ENCODE measurements at regions not wholly inside any gene's neighbourhood (a gene's known extent, or its start where the extent isn't known, plus 50 kb on each side); places are given as distances from the start of the nearest gene placed in this dataset.

- no peak for DNase-seq (ENCODE audit: low read depth)
These were observed 51.5 kb upstream of the ARID1B start for GRCh38 chr6:156725712-156726111.

GRCh38 chr6:156720691-156721685 lies 56.2 kb upstream of the ARID1B start:
- no peak for DNase-seq (ENCODE audit: low read depth)

DNA sequence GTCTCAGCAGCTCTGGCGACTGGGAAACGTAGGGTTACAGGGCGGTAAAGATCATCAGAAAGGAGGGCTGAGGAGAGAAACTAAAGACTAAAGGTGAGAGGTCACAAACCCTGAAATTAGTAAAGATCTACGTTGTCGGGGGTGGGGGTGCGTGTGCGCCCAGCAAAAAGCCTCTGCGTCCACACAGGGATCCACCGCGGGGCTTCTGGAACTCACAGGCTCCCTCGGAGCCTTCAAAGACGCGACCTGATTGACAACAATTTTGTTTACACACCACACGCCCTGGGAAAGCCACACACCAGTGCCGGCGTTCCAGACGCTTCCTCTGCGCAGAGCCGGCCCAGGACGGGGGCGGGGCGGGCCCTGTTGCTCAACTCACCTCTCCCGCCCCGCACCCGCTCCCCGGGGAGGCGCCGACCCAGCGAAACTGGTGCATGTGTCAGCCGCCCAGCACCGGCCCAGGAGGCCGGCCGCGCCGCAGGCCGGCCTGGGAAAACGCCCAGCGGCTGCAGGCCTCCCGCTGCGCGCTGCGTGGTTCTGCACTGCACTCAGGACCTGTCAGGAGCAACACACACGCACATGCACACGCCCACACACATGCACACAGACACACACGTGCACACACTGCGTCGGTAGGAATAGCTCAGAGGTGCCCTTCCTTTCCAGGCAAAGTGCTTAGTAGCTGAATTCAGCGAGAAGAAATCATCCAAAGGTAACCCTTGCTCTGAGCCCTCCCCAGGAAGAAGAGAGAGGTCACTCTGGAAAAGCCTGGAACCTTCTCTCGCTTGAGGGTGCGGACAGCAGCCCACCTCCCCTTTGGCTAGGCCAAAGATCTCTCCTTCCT lies 57.2 kb upstream of the ARID1B start:
- DNase-seq (ENCODE audit: low read depth) = peak; percentile 30

- no peak for DNase-seq (ENCODE audit: low read depth)
These were observed 57.8 kb upstream of the ARID1B start for GRCh38 chr6:156719395-156719719.

- DNase-seq (ENCODE audit: low read depth) = no peak
These were observed 58.4 kb upstream of the ARID1B start for GRCh38 chr6:156718647-156719394.

DNA sequence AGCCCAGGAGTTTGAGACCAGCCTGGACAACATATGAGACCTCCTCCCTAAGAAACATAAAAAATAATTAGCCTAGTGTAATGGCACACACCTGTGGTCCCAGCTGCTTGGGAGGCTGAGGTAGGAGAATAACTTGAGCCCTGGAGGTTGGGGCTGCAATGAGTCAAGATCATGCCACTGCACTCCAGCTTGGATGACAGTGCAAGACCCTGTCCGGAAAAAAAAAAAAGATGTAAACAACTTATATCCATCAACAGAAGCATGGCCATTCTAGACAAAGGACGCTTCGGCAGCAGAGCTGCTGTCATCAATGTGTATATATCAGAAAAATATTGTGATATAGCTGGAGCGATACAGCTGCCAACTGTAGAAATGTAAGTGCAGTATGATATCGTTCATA lies 59.6 kb upstream of the ARID1B start:
- DNase-seq (ENCODE audit: low read depth) = no peak

GRCh38 chr6:156715839-156716238 lies 61.3 kb upstream of the ARID1B start:
- no peak for DNase-seq (ENCODE audit: low read depth)

GRCh38 chr6:156713548-156713947 lies 63.6 kb upstream of the ARID1B start:
- no peak for DNase-seq (ENCODE audit: low read depth)

DNA sequence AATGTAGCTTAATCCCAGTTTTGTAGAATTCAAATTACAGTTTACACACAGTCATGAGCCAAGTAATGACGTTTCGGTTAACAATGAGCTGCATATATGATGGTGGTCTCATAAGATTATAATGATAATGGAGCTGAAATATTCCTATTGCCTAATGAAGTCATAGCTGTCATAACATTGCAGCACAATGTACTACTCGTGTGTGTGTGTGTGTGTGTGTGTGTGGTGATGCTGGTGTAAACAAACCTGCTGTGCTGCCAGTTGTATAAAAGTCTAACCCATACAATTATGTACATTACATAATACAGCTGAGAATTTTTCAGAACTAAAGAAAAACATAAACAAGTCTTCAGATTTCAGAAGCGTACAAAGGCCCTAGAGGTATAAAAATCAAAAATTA lies 66.7 kb upstream of the ARID1B start:
- DNase-seq (ENCODE audit: low read depth) = no peak

DNA sequence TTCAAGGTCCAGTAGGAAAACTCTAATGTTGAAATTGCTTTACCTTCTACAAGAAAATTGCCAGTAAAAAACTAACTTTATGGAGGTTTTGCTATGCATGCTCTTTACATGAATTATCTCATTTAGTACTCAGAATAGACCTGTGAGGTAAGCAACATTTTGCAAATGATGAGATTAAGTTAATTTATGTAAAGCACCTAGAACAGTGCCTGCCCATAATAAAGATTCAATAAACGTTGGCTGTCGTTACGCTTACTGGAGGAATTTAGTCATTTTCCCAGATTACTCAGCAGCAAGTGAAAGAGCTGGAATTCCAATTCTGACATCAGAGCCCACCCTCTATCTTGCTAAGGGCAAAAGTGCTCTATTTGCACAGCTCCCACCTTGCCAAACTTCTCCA lies 69.4 kb upstream of the ARID1B start:
- no peak for DNase-seq (ENCODE audit: low read depth)

GRCh38 chr6:156703719-156704118 lies 73.5 kb upstream of the ARID1B start:
- DNase-seq (ENCODE audit: low read depth) = no peak

- DNase-seq (ENCODE audit: low read depth) = no peak
These were observed 75.2 kb upstream of the ARID1B start for GRCh38 chr6:156701966-156702365.

DNA sequence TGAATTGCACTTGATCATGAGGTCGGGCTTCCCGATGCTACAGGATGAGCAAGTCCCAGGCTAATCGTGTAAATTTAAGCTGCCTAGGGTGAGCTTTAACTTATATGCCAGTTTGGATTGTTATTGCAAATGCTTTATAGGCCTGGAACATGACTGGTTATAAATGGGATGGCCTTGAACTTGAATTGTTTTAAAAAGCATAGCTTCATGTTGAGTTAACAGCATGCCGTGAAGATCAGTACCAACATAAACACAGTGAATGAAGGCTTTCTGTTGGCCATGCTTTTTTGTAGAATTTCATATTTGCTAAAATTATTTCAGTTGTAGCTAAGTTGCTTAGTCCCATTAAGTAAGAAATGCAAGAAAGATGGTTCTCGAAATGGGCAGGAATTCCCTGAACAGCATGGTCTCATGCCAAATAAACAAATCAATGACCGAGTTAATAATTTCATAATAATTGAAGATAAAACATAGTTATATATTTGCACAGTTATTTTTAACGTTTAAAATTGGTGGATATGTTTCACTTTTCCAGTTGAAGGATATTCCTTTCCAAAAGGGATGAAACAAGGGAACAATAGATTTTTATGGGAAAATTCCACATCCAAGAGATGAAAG lies 76.6 kb upstream of the ARID1B start:
- no peak for DNase-seq (ENCODE audit: low read depth)

DNA sequence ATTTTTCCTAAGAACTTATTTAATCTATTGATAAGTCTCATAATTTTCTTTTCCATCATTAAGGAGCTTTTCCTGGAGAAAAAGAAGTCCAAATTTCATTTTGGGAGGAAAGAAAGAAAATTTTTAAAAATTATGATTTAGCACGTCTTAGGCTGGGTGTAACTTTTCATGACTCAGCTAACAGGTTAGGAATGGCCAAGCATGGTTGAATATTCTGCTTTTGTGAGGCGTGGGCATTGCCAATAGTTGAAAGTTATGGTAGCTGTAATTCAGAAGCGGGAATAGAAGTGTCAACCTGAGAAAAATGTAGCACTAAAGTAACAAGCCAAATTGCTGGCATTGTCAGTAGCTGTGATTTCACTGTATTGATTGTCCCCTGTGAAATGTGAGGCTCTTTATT lies 77.2 kb upstream of the ARID1B start:
- no peak for DNase-seq (ENCODE audit: low read depth)

- DNase-seq (ENCODE audit: low read depth) = no peak
These were observed 78.2 kb upstream of the ARID1B start for GRCh38 chr6:156699017-156699421.

GRCh38 chr6:156698239-156699016 lies 78.8 kb upstream of the ARID1B start:
- no peak for DNase-seq (ENCODE audit: low read depth)

DNA sequence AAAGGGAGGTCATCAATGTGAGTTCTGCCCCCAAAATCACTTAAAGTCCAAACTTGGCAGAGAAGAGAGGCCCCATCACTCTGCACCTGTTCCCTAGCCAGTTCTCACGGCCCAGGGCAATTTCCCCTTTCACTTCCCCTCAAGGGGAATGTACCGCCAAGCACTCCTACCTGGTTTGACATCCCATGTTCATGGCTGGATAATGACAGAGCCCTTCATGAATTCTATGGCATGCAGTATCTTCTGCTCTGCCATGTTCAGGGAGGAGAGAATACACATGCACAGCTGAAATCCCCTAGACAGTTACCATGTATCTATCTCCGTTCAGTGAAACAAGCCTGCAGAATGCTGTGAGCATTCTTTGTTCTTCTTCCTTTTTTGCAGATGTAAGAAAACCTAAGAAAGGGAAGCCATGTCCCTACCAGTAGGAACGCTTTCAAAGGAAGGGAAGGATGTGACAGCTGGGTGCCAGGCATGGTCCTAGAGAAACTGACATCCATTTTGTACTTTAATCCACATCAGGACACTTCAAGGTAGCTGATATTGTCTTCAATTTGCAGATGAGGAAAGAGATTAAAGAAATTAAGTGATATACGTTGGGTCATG lies 79.8 kb upstream of the ARID1B start:
- no peak for DNase-seq (ENCODE audit: low read depth)

GRCh38 chr6:156695742-156696141 lies 81.4 kb upstream of the ARID1B start:
- no peak for DNase-seq (ENCODE audit: low read depth)

DNA sequence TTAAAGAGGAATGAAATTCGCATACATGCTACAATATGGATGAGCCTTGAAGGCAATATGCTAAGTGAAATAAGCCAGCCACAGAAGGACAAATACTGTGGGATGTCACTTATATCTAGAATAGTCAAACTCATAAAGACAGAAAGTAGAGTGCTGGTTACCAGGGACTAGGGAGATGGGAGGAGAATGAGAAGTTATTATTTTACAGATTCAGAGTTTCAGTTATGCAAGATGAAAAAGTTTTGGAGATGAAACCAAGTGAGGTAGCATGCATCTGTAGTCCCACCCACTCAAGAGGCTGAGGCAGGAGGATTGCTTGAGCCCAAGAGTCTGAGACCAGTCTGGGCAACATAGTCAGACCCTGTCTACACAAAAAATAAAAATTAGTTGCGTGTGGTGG lies 82.5 kb upstream of the ARID1B start:
- no peak for DNase-seq (ENCODE audit: low read depth)

DNA sequence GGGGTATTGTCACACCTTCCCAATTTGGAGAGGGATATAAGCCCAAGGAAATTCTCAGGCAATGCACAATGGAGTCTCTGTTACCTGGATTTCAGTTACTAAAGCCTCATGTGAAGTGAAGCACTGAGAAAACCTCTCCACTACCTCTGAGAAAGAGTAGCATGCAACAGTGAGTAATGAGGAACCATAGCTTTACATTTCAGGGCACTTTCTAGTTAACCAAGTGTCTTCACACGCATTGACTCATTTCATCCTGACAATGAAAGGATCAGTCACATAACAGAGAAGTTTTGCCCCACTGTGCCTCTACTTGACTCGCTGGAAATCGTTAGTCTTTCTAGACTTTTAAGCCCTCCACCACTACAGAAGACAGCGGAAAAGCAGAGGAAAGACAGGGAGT lies 86.2 kb upstream of the ARID1B start:
- DNase-seq (ENCODE audit: low read depth) = no peak

DNA sequence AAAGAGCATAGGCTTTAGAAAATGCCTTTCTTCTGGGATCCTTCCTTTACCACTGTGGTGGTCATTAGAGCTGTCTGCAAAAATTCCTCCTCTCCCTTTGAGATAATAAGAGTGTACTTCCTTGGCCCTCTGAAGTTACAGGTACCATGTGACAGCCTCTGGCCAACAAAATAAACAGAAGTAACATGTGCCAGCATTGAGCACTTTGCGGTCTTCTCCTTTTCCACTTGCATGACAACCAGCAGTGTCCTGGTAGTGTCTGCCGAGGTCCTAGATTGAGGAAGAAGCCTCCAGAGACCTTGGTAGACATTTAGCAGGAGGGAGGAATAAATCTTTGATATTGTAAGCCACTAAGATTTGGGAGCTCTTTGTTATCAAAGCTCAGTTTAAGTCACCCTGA lies 87.5 kb upstream of the ARID1B start:
- DNase-seq (ENCODE audit: low read depth) = no peak
